IPS-18a (cell line): ENCODE measurements at regions not wholly inside any gene's neighbourhood (a gene's known extent, or its start where the extent isn't known, plus 50 kb on each side); places are given as distances from the start of the nearest gene placed in this dataset.
"Not testable (repeated sequence)": the region's sequence is repeated elsewhere in the genome, so short reads cannot be mapped to it uniquely, and the experiment has no call there.

Source experiments
- H3K27ac ChIP-seq: one replicate; pipeline ENCODE4 v1.5.1; 2013; ENCODE audit warnings: low read length
- H3K27me3 ChIP-seq: one replicate; pipeline ENCODE4 v1.6.1; 2013; ENCODE audit warnings: mild to moderate bottlenecking, low read length; ENCODE audit not compliant: control insufficient read depth, insufficient read depth
- H3K36me3 ChIP-seq: one replicate; pipeline ENCODE4 v1.6.1; 2013; ENCODE audit warnings: low read depth, low read length; ENCODE audit not compliant: control insufficient read depth
- H3K4me1 ChIP-seq: one replicate; pipeline ENCODE4 v1.6.1; 2013; ENCODE audit warnings: low read depth, low read length; ENCODE audit not compliant: control insufficient read depth
- H3K4me3 ChIP-seq: one replicate; pipeline ENCODE4 v1.5.1; 2013; ENCODE audit warnings: low read length
- H3K9ac ChIP-seq: one replicate; pipeline ENCODE4 v1.6.1; 2013; ENCODE audit warnings: mild to moderate bottlenecking, low read length, moderate library complexity
- H3K9me3 ChIP-seq: one replicate; pipeline ENCODE4 v1.6.1; 2013; ENCODE audit warnings: low read depth, low read length; ENCODE audit not compliant: control insufficient read depth

GRCh38 chr13:81393110-81393509 is 1052.2 kb upstream of the SPRY2 start:
- Histone ChIP-seq H3K4me1 (peaks cover 27% of the 10 kb centered on the region), H3K27me3 (no peaks in the 10 kb centered on the region), H3K36me3 (no peaks in the 10 kb centered on the region), H3K9me3 (no peaks in the 10 kb centered on the region), H3K27ac (no peak overlapping the region), H3K9ac (no peak overlapping the region), H3K4me3 (no peak overlapping the region)

- H3K4me1 ChIP-seq = peaks cover 5% of the 10 kb centered on the region
- no peaks in the 10 kb centered on the region for H3K36me3 ChIP-seq
- H3K27ac ChIP-seq = no peak overlapping the region
- no peaks in the 10 kb centered on the region for H3K27me3 ChIP-seq
- no peak overlapping the region for H3K9ac ChIP-seq
- no peak overlapping the region for H3K4me3 ChIP-seq
- H3K9me3 ChIP-seq = no peaks in the 10 kb centered on the region
Observed at GRCh38 chr13:81388400-81388799, 1047.5 kb upstream of the SPRY2 start.

- H3K9ac ChIP-seq = no peak overlapping the region
- peaks cover 14% of the 10 kb centered on the region for H3K4me1 ChIP-seq
- H3K9me3 ChIP-seq = no peaks in the 10 kb centered on the region
- H3K4me3 ChIP-seq = no peak overlapping the region
- H3K27ac ChIP-seq = no peak overlapping the region
- H3K36me3 ChIP-seq = no peaks in the 10 kb centered on the region
- no peaks in the 10 kb centered on the region for H3K27me3 ChIP-seq
Observed at GRCh38 chr13:81383444-81383843, 1042.5 kb upstream of the SPRY2 start.

- no peaks in the 10 kb centered on the region for H3K36me3 ChIP-seq
- H3K27me3 ChIP-seq = no peaks in the 10 kb centered on the region
- no peak overlapping the region for H3K27ac ChIP-seq
- H3K4me1 ChIP-seq = peaks cover 14% of the 10 kb centered on the region
- no peak overlapping the region for H3K9ac ChIP-seq
- H3K9me3 ChIP-seq = no peaks in the 10 kb centered on the region
- H3K4me3 ChIP-seq = no peak overlapping the region
Observed at GRCh38 chr13:81382246-81382645, 1041.3 kb upstream of the SPRY2 start.

GRCh38 chr13:81381560-81381959 is 1040.6 kb upstream of the SPRY2 start:
- Histone ChIP-seq H3K9me3 (no peaks in the 10 kb centered on the region), H3K9ac (no peak overlapping the region), H3K4me3 (no peak overlapping the region), H3K27me3 (no peaks in the 10 kb centered on the region), H3K36me3 (no peaks in the 10 kb centered on the region), H3K4me1 (peaks cover 14% of the 10 kb centered on the region), H3K27ac (no peak overlapping the region)

GRCh38 chr13:81379183-81379582 is 1038.3 kb upstream of the SPRY2 start:
- Histone ChIP-seq H3K36me3 (no peaks in the 10 kb centered on the region), H3K27me3 (no peaks in the 10 kb centered on the region), H3K9ac (no peak overlapping the region), H3K4me3 (no peak overlapping the region), H3K4me1 (peaks cover 14% of the 10 kb centered on the region), H3K27ac (no peak overlapping the region), H3K9me3 (no peaks in the 10 kb centered on the region)

- Histone ChIP-seq H3K9me3 (no peaks in the 10 kb centered on the region), H3K4me1 (peaks cover 13% of the 10 kb centered on the region), H3K4me3 (no peak overlapping the region), H3K27ac (no peak overlapping the region), H3K9ac (no peak overlapping the region), H3K27me3 (no peaks in the 10 kb centered on the region), H3K36me3 (no peaks in the 10 kb centered on the region)
Observed at GRCh38 chr13:81377921-81378320, 1037.0 kb upstream of the SPRY2 start.

- Histone ChIP-seq H3K4me3 (no peak overlapping the region), H3K36me3 (no peaks in the 10 kb centered on the region), H3K27ac (no peak overlapping the region), H3K27me3 (no peaks in the 10 kb centered on the region), H3K4me1 (no peaks in the 10 kb centered on the region), H3K9me3 (no peaks in the 10 kb centered on the region), H3K9ac (no peak overlapping the region)
Observed at GRCh38 chr13:81375709-81376108, 1034.8 kb upstream of the SPRY2 start.

- not testable (repeated sequence) for H3K9ac ChIP-seq, H3K27me3 ChIP-seq, H3K4me3 ChIP-seq, H3K27ac ChIP-seq, H3K9me3 ChIP-seq, H3K4me1 ChIP-seq, H3K36me3 ChIP-seq
Observed at GRCh38 chr13:81362711-81363110, 1021.8 kb upstream of the SPRY2 start.

- Histone ChIP-seq H3K9me3 (no peaks in the 10 kb centered on the region), H3K9ac (no peak overlapping the region), H3K36me3 (no peaks in the 10 kb centered on the region), H3K4me1 (no peaks in the 10 kb centered on the region), H3K27ac (no peak overlapping the region), H3K27me3 (no peaks in the 10 kb centered on the region), H3K4me3 (no peak overlapping the region)
Observed at GRCh38 chr13:81350056-81350455, 1009.1 kb upstream of the SPRY2 start.

GRCh38 chr13:81340118-81341069 is 999.5 kb upstream of the SPRY2 start:
- H3K27me3 ChIP-seq, H3K9ac ChIP-seq, H3K4me3 ChIP-seq, H3K9me3 ChIP-seq, H3K4me1 ChIP-seq, H3K27ac ChIP-seq, H3K36me3 ChIP-seq: not testable (repeated sequence)

GRCh38 chr13:81339666-81340065 is 998.7 kb upstream of the SPRY2 start:
- H3K27ac ChIP-seq, H3K27me3 ChIP-seq, H3K4me3 ChIP-seq, H3K36me3 ChIP-seq, H3K9ac ChIP-seq, H3K4me1 ChIP-seq, H3K9me3 ChIP-seq: not testable (repeated sequence)
